Stomach (tissue), 8 donors: ENCODE measurements at regions not wholly inside any gene's neighbourhood (a gene's known extent, or its start where the extent isn't known, plus 50 kb on each side); places are given as distances from the start of the nearest gene placed in this dataset.

Experiments used
- DNase-seq, 2 donors: peaks; one replicate each; pipeline versions ENCODE4 v3.0.0 to v3.0.0-alpha.2; 2013 to 2019
- H3K27ac ChIP-seq, 5 donors: fragments of 200-600 bp in 4 of 5; sonication (generic) in 4 of 5; one replicate each; pipeline ENCODE4 v1.5.1; 2013 to 2019; ENCODE audit warnings: mild to moderate bottlenecking in 1 of 5, moderate library complexity in 1 of 5
- H3K27me3 ChIP-seq, 3 donors: fragments of 200-600 bp; sonication (generic); one replicate each; pipeline ENCODE4 v1.5.1; 2017 to 2019; ENCODE audit warnings: mixed run types in 1 of 3
- H3K36me3 ChIP-seq, 4 donors: fragments of 200-600 bp; sonication (generic); 1 replicate in 3 of 4; 2 replicates in 1 of 4; pipeline ENCODE4 v1.5.1; 2016 to 2019
- H3K4me1 ChIP-seq, 4 donors: fragments of 200-600 bp; sonication (generic); one replicate each; pipeline ENCODE4 v1.5.1; 2016 to 2019
- H3K4me3 ChIP-seq, 4 donors: fragments of 200-600 bp; sonication (generic) in 3 of 4; one replicate each; pipeline ENCODE4 v1.5.1; 2016 to 2019; ENCODE audit warnings: mild to moderate bottlenecking in 1 of 4
- H3K9me3 ChIP-seq, 4 donors: fragments of 200-600 bp; sonication (generic); one replicate each; pipeline ENCODE4 v1.5.1; 2016 to 2019
- CTCF ChIP-seq, 7 experiments: fragments of 450-650 bp in 4 of 7; fragments of 200-600 bp in 3 of 7; sonication (generic) in 3 of 7; IDR thresholded peaks; one replicate each; pipeline ENCODE4 v1.5.1; 2016 to 2019; ENCODE audit warnings: antibody characterized with exemption in 7 of 7, control low read depth in 2 of 7, mild to moderate bottlenecking in 1 of 7
- EP300 ChIP-seq: sonication (generic); formaldehyde crosslinking; IDR thresholded peaks from one replicate; pipeline ENCODE4 v1.6.1; 2017; ENCODE audit warnings: antibody characterized with exemption
- POLR2A ChIP-seq, 4 donors: fragments of 450-650 bp; IDR thresholded peaks; one replicate each; pipeline ENCODE4 v1.6.1; 2016; ENCODE audit warnings: antibody characterized with exemption in 4 of 4, control low read depth in 2 of 4, mild to moderate bottlenecking in 1 of 4, moderate library complexity in 1 of 4
- POLR2AphosphoS5 ChIP-seq, 3 donors: sonication (generic); formaldehyde crosslinking; IDR thresholded peaks; one replicate each; pipeline ENCODE4 v1.6.1; 2016; ENCODE audit warnings: antibody characterized with exemption in 3 of 3
- WGBS, 5 donors: extraction: QIAGEN DNeasy Blood & Tissue Kit in 3 of 5; methylation state at CpG; one replicate each; pipeline versions ENCODE4 v1.1.5 to v1.1.7; 2013 to 2018; 5-methylcytosine and 5-hydroxymethylcytosine counted together
- intact Hi-C: fragments of 100-400 bp; cut with DNase I; formaldehyde crosslinking; loops from one replicate; pipeline ENCODE4 v1.15.1; 2023; ENCODE audit warnings: low total_unique reads
- donor health status: healthy with polysubstance abuse.
- donor health status: Bipolar disorder and iron deficiency.
- donor health status: healthy.

- no peaks in the 10 kb centered on the region for H3K4me1 ChIP-seq
- WGBS, 5 donors, result 57 to 82% (median 72%) methylated on average over 1 of the region's 1 CpG
- H3K4me3 ChIP-seq, result no peak overlapping the region
- no peak overlapping the region for H3K27ac ChIP-seq
- H3K36me3 ChIP-seq, result no peaks in the 10 kb centered on the region
- H3K27me3 ChIP-seq, result no peaks in the 10 kb centered on the region
- TF ChIP-seq POLR2AphosphoS5 (IDR thresholded peaks at IDR 0.05) (no peak), POLR2A (IDR thresholded peaks at IDR 0.05) (no peak), CTCF (IDR thresholded peaks at IDR 0.05) (no peak), EP300 (no peak)
- no peaks in the 10 kb centered on the region for H3K9me3 ChIP-seq
- no peak for DNase-seq
- intact Hi-C loops, result no loop called here
These were observed 758.2 kb upstream of the CDH7 start for GRCh38 chr18:64992654-64993053.

DNA sequence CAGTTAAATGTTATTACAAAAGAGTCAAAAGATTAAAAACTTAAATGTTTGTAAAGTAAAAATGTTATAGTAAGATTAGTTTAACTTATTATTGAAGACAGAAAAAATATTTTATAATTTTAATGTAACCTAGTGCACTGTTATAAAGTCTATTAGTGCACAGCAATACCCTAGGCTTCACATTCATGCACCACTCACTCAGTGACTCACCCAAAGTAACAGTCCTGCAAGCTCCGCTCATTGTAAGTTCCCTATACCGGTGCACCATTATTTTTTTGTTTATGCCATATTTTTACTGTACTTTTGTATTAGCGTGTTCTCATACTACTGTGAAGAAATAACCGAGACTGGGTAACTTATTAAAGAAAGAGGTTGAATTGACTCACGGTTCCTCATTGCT lies 759.7 kb upstream of the CDH7 start:
- WGBS, 5 donors, result 83 to 94% (median 92%) methylated on average over 5 of the region's 5 CpGs
- no peak for TF ChIP-seq POLR2AphosphoS5 (IDR thresholded peaks at IDR 0.05)
- TF ChIP-seq POLR2A (IDR thresholded peaks at IDR 0.05), result no peak
- TF ChIP-seq EP300, result no peak
- no peak for TF ChIP-seq CTCF (IDR thresholded peaks at IDR 0.05)
- no peak for DNase-seq
- intact Hi-C loops, result no loop called here
- H3K4me3 ChIP-seq, result no peak overlapping the region
- H3K36me3 ChIP-seq, result no peaks in the 10 kb centered on the region
- no peaks in the 10 kb centered on the region for H3K9me3 ChIP-seq
- H3K27me3 ChIP-seq, result no peaks in the 10 kb centered on the region
- H3K27ac ChIP-seq, result no peak overlapping the region
- no peaks in the 10 kb centered on the region for H3K4me1 ChIP-seq

GRCh38 chr18:64986906-64987495 lies 763.8 kb upstream of the CDH7 start:
- WGBS, 5 donors, result 63 to 73% (median 69%) methylated on average over 3 of the region's 3 CpGs
- Histone ChIP-seq H3K27me3 (no peaks in the 10 kb centered on the region), H3K4me3 (no peak overlapping the region), H3K4me1 (no peaks in the 10 kb centered on the region), H3K27ac (no peak overlapping the region), H3K9me3 (peaks cover 0 to 4% (median 0%) of the 10 kb centered on the region in 4 donors), H3K36me3 (no peaks in the 10 kb centered on the region)
- no peak for DNase-seq
- no peak for TF ChIP-seq EP300
- no peak for TF ChIP-seq CTCF (IDR thresholded peaks at IDR 0.05)
- no peak for TF ChIP-seq POLR2A (IDR thresholded peaks at IDR 0.05)
- TF ChIP-seq POLR2AphosphoS5 (IDR thresholded peaks at IDR 0.05), result no peak
- intact Hi-C loops, result no loop called here

DNA sequence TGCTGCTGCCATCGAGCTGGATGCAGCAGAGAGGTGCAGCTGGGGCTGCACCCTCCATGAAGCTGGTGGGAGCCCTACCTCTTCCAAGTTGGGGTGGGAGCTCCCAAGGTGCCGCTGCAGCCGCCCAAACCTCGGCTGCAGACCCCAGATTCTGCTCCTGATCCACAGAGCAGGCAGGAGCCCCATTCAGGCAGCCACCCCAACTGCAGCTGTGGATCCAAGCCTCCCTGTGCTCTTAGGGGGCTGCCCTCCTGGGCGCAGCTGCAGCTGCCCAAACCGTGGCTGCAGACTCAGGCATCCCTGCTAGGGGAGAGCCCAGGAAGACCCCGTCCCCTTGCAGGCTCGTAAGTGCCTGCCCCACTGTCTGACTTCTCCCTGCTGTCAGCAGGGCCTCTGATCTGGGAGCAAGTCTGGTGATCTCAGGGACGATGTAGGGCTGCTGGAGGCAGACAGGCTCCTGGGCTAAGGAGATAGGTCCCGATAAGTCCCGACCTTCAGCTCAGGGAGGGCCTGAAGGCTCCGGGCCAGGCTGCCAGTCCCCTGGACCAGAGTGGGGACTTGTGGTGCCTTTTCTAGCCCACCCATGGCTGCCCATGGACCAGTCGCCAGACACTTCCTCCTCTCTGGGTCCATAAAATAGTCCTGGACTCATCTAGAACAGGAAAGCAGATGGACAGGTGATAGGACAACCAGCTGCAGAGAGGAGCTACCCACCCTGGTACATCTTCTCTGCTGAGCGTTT lies 767.1 kb upstream of the CDH7 start:
- TF ChIP-seq EP300 (no peak), CTCF (IDR thresholded peaks at IDR 0.05) (no peak), POLR2A (IDR thresholded peaks at IDR 0.05) (no peak), POLR2AphosphoS5 (IDR thresholded peaks at IDR 0.05) (no peak)
- no peaks in the 10 kb centered on the region for H3K4me1 ChIP-seq
- WGBS, 5 donors, result 90 to 94% (median 93%) methylated on average over 4 to 14 of the region's 14 CpGs
- no peaks in the 10 kb centered on the region for H3K36me3 ChIP-seq
- peaks cover 0 to 4% (median 0%) of the 10 kb centered on the region in 4 donors for H3K9me3 ChIP-seq
- H3K27me3 ChIP-seq, result no peaks in the 10 kb centered on the region
- intact Hi-C loops, result no loop called here
- no peak for DNase-seq
- no peak overlapping the region for H3K4me3 ChIP-seq
- H3K27ac ChIP-seq, result no peak overlapping the region
